GM12873 (cell line): ENCODE measurements at regions not wholly inside any gene's neighbourhood (a gene's known extent, or its start where the extent isn't known, plus 50 kb on each side); places are given as distances from the start of the nearest gene placed in this dataset.

Experiments
- TF ChIP-seq, protein P1 (sequence below): IDR thresholded peaks from 2 replicates; pipeline ENCODE4 v1.5.1; 2012; ENCODE audit warnings: low read depth, mild to moderate bottlenecking, moderate library complexity, low read length, control low read depth; ENCODE audit not compliant: insufficient read depth; ENCODE audit errors: missing control alignments

DNA sequence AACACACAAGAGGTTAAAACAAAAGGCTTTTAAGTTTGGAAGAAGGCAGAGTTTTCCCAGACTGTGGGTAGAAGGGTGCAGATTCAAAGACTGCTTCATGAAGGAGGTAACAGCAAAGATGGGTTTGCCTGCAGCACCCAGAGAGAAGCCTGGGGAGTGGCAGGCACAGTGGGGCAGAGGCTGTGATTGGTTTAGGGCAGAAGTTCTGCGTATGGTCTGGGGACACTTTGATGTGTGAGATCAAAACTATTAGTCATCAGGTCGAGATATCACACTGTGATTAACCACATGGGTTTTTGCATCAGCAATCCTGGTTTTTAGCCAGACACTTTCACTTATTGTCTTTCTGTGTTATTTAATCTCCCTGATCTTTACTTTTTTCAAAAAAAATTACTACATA lies 188.8 kb upstream of the GLRA1 start:
- TF ChIP-seq, protein P1, sequence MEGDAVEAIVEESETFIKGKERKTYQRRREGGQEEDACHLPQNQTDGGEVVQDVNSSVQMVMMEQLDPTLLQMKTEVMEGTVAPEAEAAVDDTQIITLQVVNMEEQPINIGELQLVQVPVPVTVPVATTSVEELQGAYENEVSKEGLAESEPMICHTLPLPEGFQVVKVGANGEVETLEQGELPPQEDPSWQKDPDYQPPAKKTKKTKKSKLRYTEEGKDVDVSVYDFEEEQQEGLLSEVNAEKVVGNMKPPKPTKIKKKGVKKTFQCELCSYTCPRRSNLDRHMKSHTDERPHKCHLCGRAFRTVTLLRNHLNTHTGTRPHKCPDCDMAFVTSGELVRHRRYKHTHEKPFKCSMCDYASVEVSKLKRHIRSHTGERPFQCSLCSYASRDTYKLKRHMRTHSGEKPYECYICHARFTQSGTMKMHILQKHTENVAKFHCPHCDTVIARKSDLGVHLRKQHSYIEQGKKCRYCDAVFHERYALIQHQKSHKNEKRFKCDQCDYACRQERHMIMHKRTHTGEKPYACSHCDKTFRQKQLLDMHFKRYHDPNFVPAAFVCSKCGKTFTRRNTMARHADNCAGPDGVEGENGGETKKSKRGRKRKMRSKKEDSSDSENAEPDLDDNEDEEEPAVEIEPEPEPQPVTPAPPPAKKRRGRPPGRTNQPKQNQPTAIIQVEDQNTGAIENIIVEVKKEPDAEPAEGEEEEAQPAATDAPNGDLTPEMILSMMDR: no peak

DNA sequence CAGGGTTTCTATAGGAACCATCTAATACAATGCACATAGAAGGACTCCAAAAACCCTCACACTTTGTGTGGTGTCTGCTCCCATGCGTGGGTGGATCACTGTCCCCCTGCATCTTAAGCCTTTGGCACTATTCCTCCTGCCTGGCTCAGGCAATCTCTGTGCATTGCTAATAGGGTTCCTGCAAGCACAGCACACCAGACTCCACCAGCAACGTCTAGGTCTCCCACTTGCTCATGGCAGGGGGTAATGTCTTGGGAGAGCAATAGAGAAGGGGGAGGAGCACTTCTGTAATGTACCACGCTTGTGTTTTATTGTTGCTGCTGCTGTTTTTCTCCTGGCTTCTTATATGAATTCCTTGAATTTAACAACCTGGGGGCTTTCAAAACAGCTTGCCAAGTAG lies 182.6 kb upstream of the GLRA1 start:
- TF ChIP-seq, protein P1: no peak

DNA sequence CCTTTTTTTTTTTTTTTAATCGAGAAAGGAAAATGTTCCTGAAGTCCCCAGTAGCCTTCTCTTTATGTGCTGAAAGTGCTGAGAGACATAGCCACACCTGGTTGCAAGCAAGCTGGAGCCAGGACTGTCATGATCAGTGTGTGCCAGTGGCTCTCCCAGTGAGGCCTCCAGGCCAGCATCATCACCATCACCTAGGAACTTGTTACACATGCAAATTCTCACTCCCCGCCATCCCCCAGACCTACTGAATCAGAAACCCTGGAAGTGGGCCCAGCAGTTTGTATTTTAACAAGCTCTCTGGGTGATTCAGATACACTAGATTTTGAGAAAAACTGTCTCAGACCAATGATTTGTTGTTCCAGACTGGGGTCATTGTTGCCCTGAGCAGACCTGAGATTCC lies 181.9 kb upstream of the GLRA1 start:
- TF ChIP-seq, protein P1: no peak

DNA sequence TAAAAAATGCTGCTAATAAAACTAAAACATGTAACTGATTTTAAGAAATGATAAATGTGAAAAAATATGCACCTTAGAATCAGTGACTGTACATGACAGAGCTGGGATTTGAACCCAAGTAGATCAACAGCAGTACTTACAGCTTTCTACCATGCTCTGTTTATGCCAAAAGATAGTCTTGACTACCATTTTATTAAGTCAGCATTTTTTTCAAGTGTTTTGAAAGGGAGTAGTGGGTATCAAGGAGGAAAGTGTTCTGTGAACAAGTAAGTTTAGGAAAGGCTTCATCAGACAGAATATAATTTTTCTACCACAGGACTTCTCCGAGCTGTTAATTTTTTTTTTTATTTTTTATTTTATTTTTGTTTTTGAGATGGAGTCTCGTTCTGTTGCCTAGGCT lies 180.4 kb upstream of the GLRA1 start:
- TF ChIP-seq, protein P1: no peak

DNA sequence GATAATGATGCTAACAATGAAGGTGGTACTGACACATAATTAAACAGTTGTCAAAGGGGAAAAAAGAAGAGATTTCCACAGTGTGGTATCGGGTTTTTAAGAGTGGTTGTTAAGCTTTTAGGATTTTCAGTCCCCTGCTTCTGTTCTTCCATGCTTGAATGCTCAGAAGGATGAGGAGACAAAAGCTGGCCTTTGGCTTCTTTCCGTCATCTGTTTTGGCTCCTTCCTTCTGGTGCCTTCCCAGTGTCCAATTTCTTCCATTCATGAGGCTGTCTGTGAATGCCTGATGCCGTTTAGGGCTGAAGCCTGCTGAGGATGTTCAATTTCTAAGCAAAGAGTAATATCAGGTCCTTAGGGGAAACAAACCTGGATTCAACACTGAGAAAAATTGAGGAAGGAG lies 179.6 kb upstream of the GLRA1 start:
- TF ChIP-seq, protein P1: no peak

DNA sequence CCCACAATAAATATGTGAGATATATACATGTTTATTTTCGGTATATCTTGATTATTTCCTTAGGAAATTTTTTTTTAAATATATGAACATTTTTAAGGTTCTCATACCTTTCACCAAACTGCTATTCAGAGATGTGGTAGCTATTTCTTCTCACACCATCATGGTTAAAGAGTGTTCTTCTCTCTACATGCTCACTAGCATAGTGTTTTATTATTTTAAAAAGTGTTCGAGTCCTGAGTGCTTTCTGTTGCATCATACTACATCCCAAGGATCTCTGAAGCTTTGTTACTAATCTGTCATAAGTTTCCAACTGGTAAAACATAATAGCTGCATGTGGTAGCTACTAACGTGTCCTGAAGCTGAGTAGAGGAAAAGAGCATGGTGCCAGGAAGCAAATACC lies 177.4 kb upstream of the GLRA1 start:
- TF ChIP-seq, protein P1: no peak

DNA sequence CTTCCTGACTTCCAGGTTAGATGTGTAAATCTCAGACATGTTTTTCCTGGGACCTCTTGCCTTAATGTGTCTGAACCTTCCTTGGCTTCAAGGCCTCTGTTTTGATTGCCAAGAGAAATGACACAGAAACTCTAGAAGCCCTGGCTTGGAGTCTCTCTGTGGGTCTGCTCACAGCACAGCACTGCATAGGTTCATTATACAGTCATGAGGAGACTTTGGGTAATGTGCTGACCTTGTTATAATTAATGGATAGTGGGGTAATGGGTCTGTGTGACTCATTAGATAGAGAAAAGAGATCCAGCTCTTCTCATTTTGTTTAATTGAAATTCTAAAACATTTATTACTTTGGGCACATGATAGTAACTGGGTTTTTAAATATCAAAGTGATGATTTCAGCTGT lies 175.8 kb upstream of the GLRA1 start:
- TF ChIP-seq, protein P1: no peak
